GM20000 (cell line): ENCODE measurements at regions not wholly inside any gene's neighbourhood (a gene's known extent, or its start where the extent isn't known, plus 50 kb on each side); places are given as distances from the start of the nearest gene placed in this dataset.

Source experiments
- DNase-seq: peaks from one replicate; pipeline ENCODE4 v3.0.0; 2012; ENCODE audit warnings: low spot score
- CTCF ChIP-seq: IDR thresholded peaks from 2 replicates; pipeline ENCODE4 v1.5.1; 2012; ENCODE audit warnings: mild to moderate bottlenecking, control low read depth; ENCODE audit errors: extremely low read depth, missing control alignments

GRCh38 chr10:78713659-78714058 lies 355.1 kb upstream of the ZMIZ1 start:
- no peak for DNase-seq
- no peak for TF ChIP-seq CTCF

DNA sequence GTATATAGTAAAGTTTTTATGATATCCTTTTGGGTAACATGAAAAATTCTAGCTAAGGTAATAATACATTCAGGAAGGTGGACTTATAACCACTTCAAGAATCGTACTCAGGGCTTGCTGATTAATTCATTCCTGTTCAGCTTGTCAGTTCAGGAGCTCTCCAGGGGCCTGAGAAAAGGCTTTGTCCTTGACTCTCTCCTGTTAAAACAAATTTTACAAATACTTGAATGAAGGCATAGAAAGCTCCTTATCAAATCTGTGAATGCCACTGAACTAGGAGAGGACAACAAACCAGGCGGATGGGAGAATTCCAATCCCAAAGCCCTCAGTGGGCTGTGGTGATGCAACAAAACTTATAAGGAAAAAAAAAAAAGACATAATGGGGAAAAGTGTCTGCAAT lies 354.5 kb upstream of the ZMIZ1 start:
- TF ChIP-seq CTCF, result no peak
- no peak for DNase-seq

GRCh38 chr10:78715435-78715834 lies 353.3 kb upstream of the ZMIZ1 start:
- no peak for TF ChIP-seq CTCF
- DNase-seq, result no peak

DNA sequence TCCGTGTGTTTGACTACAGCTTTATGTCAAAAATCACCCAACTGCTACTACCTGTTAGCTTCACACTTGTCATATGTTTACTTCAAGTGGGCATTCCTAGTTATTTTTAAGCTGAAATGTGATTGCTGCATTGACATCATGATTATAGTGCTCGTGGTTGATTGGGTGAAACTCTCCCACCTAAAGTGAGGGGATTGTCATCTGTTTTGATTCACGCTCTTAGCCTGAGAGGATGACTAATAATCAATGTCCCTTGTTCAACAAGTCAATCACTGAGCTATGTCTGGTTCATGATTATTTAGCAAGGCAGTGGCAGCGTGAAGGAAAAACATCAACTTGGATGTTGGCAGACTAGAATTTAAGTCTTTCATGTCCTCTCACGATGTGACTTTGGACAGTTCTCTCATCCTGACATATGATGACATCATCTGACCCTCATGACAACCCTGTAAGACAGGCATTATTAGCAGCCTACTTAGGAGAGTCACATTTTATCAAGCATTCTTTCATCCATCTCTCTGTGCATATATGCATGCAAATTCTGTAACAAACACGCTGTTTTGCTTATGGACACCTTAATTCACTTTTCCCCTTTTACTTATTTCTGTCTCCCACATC lies 352.6 kb upstream of the ZMIZ1 start:
- TF ChIP-seq CTCF, result no peak
- no peak for DNase-seq

DNA sequence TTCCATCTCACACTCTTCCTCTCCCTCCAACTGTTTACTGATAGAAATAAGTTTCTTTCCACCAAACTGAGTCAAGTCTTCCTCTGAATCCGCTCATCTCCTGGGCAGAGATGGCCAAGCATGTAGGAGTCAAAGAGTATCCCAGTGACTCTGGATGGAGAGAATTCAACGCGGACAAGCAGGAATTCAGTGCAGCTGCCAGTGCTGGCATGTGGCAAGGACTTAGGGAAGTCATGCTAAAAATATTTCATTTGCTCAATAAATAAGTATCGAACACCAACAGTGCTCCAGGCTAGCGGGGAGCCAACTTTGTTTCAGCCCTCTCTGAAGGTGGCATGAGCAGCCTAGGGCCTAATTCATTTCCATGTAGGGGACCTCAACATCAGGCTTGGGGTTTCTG lies 351.6 kb upstream of the ZMIZ1 start:
- TF ChIP-seq CTCF, result no peak
- no peak for DNase-seq

DNA sequence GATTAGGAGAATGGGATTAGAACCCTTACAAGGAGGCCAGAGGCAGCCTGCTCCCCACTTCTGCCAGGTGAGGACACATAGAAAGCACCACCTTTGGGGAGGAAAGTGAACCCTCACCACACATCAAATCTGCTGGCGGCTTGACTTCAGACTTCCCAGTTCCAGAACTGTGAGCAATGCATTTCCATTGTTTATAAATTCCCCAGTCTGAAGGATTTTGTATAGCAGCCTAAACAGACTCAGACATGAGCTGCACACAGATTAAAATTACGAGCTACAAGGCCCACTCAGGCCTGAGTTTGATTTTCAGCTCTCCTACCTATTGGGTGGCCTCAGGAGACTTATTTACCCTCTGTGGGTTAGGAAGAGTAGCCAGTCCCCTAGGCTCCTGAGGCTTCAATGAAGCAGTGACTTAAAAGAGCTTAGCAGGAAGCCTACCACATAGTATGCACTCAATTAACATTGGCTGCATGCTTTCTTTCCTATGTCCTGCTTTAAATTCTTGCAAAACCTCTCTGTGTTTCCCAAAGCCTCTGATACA lies 350.7 kb upstream of the ZMIZ1 start:
- no peak for DNase-seq
- TF ChIP-seq CTCF, result no peak

GRCh38 chr10:78719276-78719675 lies 349.5 kb upstream of the ZMIZ1 start:
- no peak for TF ChIP-seq CTCF
- DNase-seq, result no peak
